HUES64 (cell line): ENCODE measurements at regions not wholly inside any gene's neighbourhood (a gene's known extent, or its start where the extent isn't known, plus 50 kb on each side); places are given as distances from the start of the nearest gene placed in this dataset.
"Not testable (repeated sequence)": the region's sequence is repeated elsewhere in the genome, so short reads cannot be mapped to it uniquely, and the experiment has no call there.

ENCODE experiments used
- H3K27ac ChIP-seq: 2 replicates; pipeline ENCODE4 v1.7.0; 2013; ENCODE audit warnings: low read depth, low read length, inconsistent platforms
- H3K27me3 ChIP-seq: 2 replicates; pipeline ENCODE4 v1.6.1; 2013; ENCODE audit warnings: mild to moderate bottlenecking, low read length; ENCODE audit not compliant: insufficient read depth
- H3K36me3 ChIP-seq: 2 replicates; pipeline ENCODE4 v1.6.1; 2013; ENCODE audit warnings: mild to moderate bottlenecking, low read length; ENCODE audit not compliant: insufficient read depth
- H3K4me1 ChIP-seq: 2 replicates; pipeline ENCODE4 v1.6.1; 2013; ENCODE audit warnings: mild to moderate bottlenecking, low read length, moderate library complexity; ENCODE audit not compliant: insufficient read depth
- H3K4me3 ChIP-seq: 2 replicates; pipeline ENCODE4 v1.5.1; 2013; ENCODE audit warnings: mild to moderate bottlenecking, low read length, moderate library complexity
- H3K9ac ChIP-seq: 2 replicates; pipeline ENCODE4 v1.6.1; 2013; ENCODE audit warnings: mild to moderate bottlenecking, low read depth, low read length
- H3K9me3 ChIP-seq: 2 replicates; pipeline ENCODE4 v1.6.1; 2013; ENCODE audit warnings: low read depth, low read length; ENCODE audit not compliant: insufficient read depth
- WGBS: fragments of 150-250, 120-280 bp; methylation state at CpG from one replicate; pipeline ENCODE4 v1.1.7; 2013; ENCODE audit warnings: missing lambda C conversion rate; 5-methylcytosine and 5-hydroxymethylcytosine counted together

GRCh38 chr21:9795291-9795690, 726.1 kb upstream of the TPTE start:
- not testable (repeated sequence) for H3K36me3 ChIP-seq
- peaks cover 61% of the 10 kb centered on the region for H3K9me3 ChIP-seq
- WGBS: 69% methylated on average over 4 of the region's 4 CpGs

GRCh38 chr21:9796293-9796692, 725.1 kb upstream of the TPTE start:
- not testable (repeated sequence) for H3K27me3 ChIP-seq, H3K36me3 ChIP-seq, H3K4me1 ChIP-seq, H3K27ac ChIP-seq, H3K4me3 ChIP-seq, H3K9ac ChIP-seq
- peaks cover 52% of the 10 kb centered on the region for H3K9me3 ChIP-seq

More at GRCh38 chr21:9795291-9795690, 726.1 kb upstream of the TPTE start:
- not testable (repeated sequence) for H3K27me3 ChIP-seq, H3K27ac ChIP-seq, H3K4me1 ChIP-seq, H3K9ac ChIP-seq, H3K4me3 ChIP-seq

- H3K4me1 ChIP-seq, H3K27me3 ChIP-seq, H3K36me3 ChIP-seq, H3K27ac ChIP-seq, H3K4me3 ChIP-seq, H3K9me3 ChIP-seq, H3K9ac ChIP-seq: not testable (repeated sequence)
- WGBS: no CpG with 5 or more reads among the region's 5 CpGs
Measured at GRCh38 chr21:9807675-9808074, 713.7 kb upstream of the TPTE start.

- H3K4me1 ChIP-seq, H3K36me3 ChIP-seq, H3K9me3 ChIP-seq, H3K27ac ChIP-seq, H3K4me3 ChIP-seq, H3K27me3 ChIP-seq, H3K9ac ChIP-seq: not testable (repeated sequence)
- WGBS: 95% methylated on average over 16 of the region's 50 CpGs
Measured at GRCh38 chr21:9811223-9812004, 710.0 kb upstream of the TPTE start.

- not testable (repeated sequence) for H3K36me3 ChIP-seq, H3K27me3 ChIP-seq, H3K4me3 ChIP-seq, H3K9me3 ChIP-seq, H3K27ac ChIP-seq, H3K9ac ChIP-seq, H3K4me1 ChIP-seq
- no CpG with 5 or more reads among the region's 35 CpGs for WGBS
Measured at GRCh38 chr21:9812507-9812906, 708.9 kb upstream of the TPTE start.

GRCh38 chr21:9813894-9814814, 707.2 kb upstream of the TPTE start:
- H3K9me3 ChIP-seq, H3K27ac ChIP-seq, H3K4me3 ChIP-seq, H3K27me3 ChIP-seq, H3K36me3 ChIP-seq, H3K9ac ChIP-seq, H3K4me1 ChIP-seq: not testable (repeated sequence)
- no CpG with 5 or more reads among the region's 57 CpGs for WGBS

- not testable (repeated sequence) for H3K9me3 ChIP-seq, H3K27ac ChIP-seq, H3K9ac ChIP-seq, H3K27me3 ChIP-seq, H3K4me3 ChIP-seq, H3K36me3 ChIP-seq, H3K4me1 ChIP-seq
- WGBS: no CpG with 5 or more reads among the region's 43 CpGs
Measured at GRCh38 chr21:9815181-9815789, 706.1 kb upstream of the TPTE start.

GRCh38 chr21:9816734-9817334, 704.5 kb upstream of the TPTE start:
- WGBS: no CpG with 5 or more reads among the region's 38 CpGs
- not testable (repeated sequence) for H3K9ac ChIP-seq, H3K4me1 ChIP-seq, H3K27me3 ChIP-seq, H3K9me3 ChIP-seq, H3K4me3 ChIP-seq, H3K36me3 ChIP-seq, H3K27ac ChIP-seq

GRCh38 chr21:9817841-9818441, 703.4 kb upstream of the TPTE start:
- not testable (repeated sequence) for H3K4me1 ChIP-seq

GRCh38 chr21:9819549-9820192, 701.7 kb upstream of the TPTE start:
- H3K27ac ChIP-seq, H3K9me3 ChIP-seq, H3K4me3 ChIP-seq, H3K9ac ChIP-seq, H3K4me1 ChIP-seq, H3K36me3 ChIP-seq, H3K27me3 ChIP-seq: not testable (repeated sequence)
- no CpG with 5 or more reads among the region's 37 CpGs for WGBS

More at GRCh38 chr21:9817841-9818441, 703.4 kb upstream of the TPTE start:
- not testable (repeated sequence) for H3K9me3 ChIP-seq, H3K27me3 ChIP-seq, H3K36me3 ChIP-seq, H3K9ac ChIP-seq, H3K4me3 ChIP-seq, H3K27ac ChIP-seq
- no CpG with 5 or more reads among the region's 43 CpGs for WGBS
